Activated T-cell treated with anti-CD3 and anti-CD28 coated beads for 4 hours (primary cell): ENCODE measurements at regions not wholly inside any gene's neighbourhood (a gene's known extent, or its start where the extent isn't known, plus 50 kb on each side); places are given as distances from the start of the nearest gene placed in this dataset.
"Not testable (repeated sequence)": the region's sequence is repeated elsewhere in the genome, so short reads cannot be mapped to it uniquely, and the experiment has no call there.

Source experiments
- DNase-seq: peaks from one replicate; pipeline ENCODE4 v3.0.0-alpha.2; 2020

- DNase-seq, result no peak
Observed at GRCh38 chr1:70490153-70490552, 79.1 kb downstream of the CTH start.

DNA sequence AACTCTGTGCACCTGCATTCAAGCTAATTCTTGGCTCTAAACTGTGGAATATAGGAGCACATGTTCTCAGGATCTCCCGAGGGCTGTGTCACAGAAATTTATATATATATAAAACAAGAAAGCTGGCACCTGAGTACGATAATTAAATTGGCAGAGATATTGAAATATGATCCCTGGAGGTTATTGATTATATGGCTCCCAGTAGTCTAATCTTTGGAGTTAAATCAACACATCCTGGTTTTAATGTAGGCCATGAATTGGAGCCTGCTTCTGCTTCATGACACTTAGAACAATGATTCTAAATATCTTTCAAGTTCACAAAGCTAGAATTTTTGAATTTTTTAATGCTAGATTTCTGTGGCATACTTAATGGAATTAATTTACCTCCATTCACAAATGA is 84.3 kb downstream of the CTH start:
- no peak for DNase-seq

GRCh38 chr1:70496181-70496580 is 85.1 kb downstream of the CTH start:
- DNase-seq, result no peak

DNA sequence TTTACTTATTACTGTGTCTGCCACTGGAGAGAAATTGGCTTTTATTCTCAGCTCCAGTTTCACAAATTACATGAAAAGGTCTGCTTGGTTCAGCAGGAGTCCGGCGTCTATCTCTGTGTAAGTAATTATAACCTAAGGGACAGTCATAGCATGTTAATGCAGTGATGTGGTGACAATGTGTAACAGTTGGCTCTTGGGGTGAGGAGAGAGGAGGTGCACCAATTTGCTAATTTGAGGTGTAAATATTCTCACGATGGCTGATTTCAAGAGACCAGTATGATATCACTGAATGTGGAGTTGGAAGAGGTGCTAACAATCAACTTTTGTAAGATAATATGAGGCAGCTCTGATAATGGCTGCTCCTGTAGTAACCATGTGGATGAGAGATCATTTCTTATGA is 86.1 kb downstream of the CTH start:
- DNase-seq, result no peak

- no peak for DNase-seq
Observed at GRCh38 chr1:70498666-70499065, 87.6 kb downstream of the CTH start.

DNA sequence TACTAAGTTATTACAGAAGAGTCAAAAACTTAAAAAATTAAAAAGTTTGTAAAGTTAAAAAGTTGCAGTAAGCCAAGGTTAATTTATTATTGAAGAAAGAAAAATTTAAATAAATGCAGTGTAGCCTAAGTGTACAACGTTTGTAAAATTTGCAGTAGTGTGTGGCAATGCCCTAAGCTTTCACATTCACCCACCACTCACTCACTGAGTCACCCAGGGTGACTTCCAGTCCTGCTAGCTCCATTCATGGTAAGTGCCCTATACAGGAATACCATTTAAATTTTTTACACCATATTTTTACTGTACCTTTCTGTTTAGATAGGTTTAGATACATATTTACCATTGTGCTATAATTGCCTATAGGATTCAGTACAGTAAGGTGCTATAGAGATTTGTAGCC is 88.6 kb downstream of the CTH start:
- DNase-seq, result no peak

GRCh38 chr1:70503358-70503757 is 92.3 kb downstream of the CTH start:
- DNase-seq, result no peak

DNA sequence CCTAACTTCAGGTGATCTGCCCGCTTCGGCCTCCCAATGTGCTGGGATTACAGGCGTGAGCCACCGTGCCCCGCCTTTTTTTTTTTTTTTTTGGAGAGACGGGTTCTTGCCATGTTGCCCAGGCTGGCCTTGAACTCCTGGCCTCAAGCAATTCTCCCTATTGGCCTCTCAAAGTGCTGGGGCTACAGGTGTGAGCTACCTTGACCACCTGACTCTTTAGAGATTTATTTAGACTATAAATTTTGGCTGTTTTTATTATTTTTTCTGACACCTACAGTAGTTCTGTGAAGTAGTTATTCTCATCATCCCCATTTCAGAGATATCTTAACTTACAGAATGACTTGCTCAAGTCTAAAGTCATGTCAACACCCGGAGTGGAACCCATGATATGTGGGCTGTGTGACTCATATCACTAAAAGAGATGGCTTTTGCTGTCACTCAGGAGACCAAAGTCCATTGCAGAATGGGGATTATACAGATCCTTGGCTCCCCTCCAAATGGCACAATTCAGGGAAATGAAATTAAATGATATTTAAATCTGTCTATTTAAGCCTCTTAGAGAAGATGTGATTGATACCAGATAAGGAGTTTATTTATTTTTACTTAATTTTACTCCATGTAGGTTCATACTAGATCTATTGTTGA is 93.2 kb downstream of the CTH start:
- DNase-seq, result no peak

- DNase-seq, result no peak
Observed at GRCh38 chr1:70504821-70505193, 93.7 kb downstream of the CTH start.

GRCh38 chr1:70507991-70508390 is 96.9 kb downstream of the CTH start:
- DNase-seq, result not testable (repeated sequence)

DNA sequence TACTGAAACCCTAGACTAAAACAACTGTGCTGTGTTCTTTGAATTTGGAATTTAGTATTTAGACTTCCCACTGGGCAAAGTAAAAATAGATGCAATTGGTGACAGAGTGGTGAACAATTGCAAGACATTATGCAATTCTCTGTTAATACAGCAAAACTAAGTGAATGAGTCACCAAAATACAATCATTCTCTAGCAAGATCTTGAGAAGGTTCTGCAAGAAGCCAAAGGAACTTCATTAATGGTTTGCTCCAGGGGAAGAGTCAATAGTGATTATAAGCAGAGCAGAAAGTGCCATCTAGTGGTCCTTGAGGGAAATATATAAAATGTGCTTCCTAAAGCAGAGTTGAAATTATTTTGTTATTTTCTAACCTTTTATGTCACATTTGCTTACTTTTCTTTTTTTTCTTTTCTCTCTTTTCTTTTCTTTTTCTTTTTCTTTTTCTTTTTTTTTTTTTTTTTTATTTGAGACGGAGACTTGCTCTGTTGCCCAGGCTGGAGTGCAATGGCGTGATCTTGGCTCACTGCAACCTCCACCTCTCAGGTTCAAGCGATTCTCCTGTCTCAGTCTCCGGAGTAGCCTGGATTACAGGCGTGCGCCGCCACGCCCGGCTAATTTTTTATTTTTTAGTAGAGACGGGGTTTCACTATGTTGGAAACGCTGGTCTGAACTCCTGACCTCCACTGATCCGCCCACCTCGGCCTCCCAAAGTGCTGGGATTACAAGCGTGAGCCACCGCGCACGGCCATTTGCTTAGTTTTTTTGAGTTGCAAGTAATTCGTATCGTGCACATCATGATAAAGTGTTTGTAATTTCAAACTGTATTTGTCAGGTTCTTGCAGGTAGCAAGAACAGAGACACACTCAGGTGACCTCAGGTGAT is 99.2 kb downstream of the CTH start:
- DNase-seq, result no peak

GRCh38 chr1:70517444-70517843 is 106.4 kb downstream of the CTH start:
- DNase-seq, result no peak

GRCh38 chr1:70518106-70518505 is 107.0 kb downstream of the CTH start:
- no peak for DNase-seq

DNA sequence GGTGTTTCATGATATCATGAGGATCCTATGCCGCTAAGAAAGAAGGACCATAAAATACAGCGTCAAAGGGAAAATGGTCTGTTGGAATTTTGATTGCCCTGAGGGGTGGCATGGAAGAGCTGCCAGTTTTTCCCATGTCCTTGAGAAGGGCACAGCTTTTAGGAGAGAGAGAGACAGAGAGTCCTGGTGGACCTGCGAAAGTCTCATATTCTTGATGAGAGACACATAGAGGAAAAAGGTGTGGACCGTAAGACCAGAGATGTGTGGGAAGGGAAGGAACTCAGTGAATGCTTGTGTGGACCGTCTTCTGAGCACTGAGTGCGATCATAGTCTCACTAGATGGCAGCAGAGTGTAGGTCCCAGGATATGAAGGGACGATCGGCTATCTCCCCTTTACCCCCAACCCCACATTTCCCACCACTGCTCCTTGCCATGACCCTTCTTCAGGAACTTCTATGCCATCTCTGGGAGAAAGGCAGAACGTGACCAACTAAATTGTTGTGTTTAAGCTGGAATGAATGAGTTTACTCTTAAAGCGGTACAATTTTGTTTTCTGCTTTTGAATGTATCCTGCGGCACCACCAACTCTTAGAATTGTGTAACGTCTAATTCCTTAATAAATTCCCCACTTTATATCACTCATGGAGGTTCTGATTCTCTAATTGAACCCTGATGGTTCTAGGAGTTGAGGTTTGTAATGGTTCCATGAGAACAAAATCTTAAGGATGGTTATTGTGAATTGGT is 117.7 kb downstream of the CTH start:
- DNase-seq, result no peak

DNA sequence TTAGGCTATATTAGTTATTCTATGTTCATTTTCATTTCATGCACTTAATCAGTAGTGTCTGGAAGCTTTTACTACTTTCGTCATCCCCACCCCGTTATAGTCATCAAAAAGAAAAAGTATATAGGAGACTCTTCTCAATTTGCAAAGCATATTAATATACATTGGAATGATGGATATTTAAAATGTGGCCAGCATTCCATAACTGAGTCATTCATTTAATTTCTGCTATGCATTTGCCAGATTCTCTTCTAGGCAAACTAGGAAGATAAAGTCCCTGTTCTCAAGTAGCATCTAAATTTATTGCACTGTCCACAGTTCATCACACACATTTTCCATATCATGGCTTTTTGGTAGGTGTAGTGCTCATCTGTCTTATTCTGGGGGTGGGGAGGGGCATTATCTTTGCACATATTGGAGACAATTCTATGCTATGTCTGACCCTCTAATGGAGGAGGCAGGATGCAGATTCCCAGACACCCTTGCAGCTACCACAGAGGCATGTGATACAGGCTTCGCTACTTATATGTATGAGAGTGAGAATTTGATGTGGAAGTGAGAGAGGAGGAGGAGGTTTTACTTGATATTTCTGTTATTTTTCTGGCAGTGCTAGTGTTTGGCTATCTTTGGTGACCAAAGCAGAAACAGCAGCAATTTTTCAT is 125.8 kb downstream of the CTH start:
- DNase-seq, result no peak

GRCh38 chr1:70537788-70538187 is 126.7 kb downstream of the CTH start:
- DNase-seq, result no peak

GRCh38 chr1:70542030-70542429 is 131.0 kb downstream of the CTH start:
- no peak for DNase-seq

- DNase-seq, result no peak
Observed at GRCh38 chr1:70542856-70543255, 131.8 kb downstream of the CTH start.

GRCh38 chr1:70546726-70547125 is 135.7 kb downstream of the CTH start:
- DNase-seq, result no peak

- no peak for DNase-seq
Observed at GRCh38 chr1:70552662-70553566, 141.8 kb downstream of the CTH start.

GRCh38 chr1:70553567-70553956 is 142.5 kb downstream of the CTH start:
- no peak for DNase-seq

- no peak for DNase-seq
Observed at GRCh38 chr1:70554341-70554740, 143.3 kb downstream of the CTH start.
